ENCODE measurements at regions not wholly inside any gene's neighbourhood (a gene's known extent, or its start where the extent isn't known, plus 50 kb on each side); places are given as distances from the start of the nearest gene placed in this dataset.

DNA sequence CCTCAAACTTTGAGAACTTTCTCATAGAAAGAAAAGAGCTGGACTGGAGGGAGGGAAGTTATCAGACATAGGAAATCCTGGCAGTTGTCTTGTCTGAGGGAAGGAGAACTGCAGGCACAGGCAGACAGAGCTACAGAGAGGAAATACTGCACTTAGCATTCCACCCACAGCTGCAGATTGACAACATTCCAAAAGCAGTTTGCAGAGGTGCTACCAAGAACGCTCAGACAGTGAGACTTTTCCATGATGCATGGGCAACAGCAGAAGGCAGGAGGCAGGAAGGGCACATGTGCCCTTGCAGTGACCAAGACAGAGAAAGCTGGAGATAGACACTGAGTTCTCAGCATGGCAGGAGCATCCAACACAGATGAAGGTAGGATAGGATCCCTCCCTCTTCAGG is 327.5 kb upstream of the ZNF462 start:
- no peak for DNase-seq

DNA sequence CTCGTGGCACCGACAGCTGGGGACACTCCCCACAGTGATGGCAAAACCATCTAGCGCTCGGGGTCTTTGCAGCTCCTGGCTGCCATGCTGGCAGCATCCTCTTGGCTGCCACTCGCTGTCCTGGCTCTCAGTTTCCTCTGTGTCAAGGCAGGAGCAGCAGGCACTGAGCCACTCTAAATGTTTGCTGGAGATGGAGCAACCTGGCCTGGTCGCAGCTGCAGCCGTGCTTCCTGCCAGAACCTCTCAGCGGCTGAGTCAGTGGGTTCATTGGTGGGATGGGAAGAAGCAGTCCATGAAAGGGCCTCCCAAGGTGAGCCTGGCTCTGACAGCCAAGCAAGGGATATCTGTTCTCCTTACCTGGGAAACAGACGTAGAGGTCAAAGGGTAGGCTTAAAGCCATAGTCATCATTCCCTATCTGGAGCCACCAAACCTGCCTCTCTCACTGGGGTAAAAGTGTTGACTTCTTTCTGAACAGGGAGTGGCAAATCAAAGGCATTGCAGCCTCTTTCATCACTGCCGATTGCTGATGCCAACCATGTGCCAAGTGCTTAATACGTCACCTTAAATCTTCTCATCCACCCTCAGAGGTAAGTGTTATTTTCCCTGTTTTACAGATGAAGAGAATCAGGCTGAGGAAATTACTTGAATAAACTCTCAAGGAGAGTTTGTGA is 304.8 kb upstream of the ZNF462 start:
- DNase-seq, result no peak

DNA sequence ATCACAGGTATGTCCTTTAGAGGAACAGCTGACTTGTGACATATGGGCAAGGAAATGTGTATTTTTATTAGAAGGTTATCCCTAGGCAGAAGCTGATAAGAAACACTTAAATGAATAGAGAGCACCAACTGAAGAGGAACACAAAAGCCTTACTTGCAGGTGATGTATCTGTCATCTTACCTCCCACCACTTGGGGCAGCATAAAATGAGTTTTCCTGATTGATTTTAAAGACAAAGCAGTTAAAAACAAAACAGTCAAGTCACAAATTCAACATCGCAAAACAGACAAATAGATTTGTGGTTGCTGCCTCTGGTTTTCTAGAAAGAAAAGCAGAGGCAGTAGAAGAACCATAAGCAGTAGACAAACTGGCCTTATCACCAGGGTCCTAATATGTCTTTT is 302.4 kb upstream of the ZNF462 start:
- no peak for DNase-seq

DNA sequence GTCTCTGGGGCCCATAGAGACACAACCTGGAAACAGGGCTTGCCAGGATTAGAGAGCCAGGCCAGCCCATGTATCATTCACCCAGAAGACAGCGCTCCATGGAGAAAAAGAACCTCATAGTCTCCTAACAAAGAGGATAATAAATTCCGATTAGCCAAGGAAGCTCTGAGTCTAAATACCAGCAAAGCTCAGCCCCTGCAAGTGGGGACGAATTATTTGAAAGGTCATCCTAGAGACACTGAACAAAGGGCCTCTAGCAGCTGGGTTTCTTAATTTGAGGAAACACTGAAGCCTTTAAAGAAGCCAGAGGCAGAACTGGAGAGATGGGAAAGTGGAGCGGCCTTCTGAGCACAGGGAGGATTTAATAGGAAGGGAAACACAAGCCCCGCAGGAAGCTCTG is 287.1 kb upstream of the ZNF462 start:
- no peak for DNase-seq

DNA sequence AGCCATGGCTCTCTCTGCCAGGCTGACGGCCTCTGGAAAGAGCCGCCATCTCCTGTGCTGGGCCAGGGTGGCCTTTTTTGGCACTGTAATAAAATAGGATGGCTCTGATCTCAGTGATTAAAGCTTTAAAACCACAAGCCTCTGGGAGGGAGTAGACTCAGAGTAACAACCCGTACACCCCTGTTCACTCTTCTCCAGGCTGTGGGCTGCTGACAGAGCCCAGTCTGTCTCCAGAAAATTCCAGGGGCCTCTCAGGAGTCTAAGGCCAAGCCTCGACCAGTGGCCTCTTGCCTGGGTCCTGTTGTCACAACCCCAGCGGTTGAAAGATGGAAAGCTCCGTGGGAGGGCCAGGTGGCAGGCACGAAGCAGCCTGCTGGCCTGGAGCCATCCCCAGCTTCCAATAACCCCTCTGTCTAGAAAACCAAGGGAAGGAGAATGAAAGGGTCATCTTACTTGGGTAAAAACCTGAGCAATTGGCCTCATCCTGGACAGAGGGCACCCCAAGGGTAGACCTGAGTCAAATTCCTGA is 286.7 kb upstream of the ZNF462 start:
- DNase-seq, result no peak

DNA sequence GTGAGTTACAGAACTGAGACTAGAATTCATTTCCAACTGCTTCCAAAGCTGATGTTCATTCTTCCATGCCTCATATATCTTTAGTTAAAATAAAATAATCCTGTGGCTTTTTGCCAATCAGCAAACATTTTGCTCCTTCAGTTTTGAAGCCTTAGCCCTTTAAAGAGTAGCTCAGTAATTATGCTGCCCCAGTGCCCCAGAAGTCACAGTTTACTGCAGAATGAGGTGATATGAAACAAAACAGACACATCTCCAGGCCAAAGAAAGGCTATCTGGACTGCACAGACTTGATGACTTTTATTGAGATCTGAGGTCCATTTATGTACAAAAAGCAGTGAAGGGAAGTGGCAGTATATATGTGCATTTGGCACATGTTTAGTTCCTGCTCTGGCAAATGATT is 285.8 kb upstream of the ZNF462 start:
- DNase-seq, result no peak

DNA sequence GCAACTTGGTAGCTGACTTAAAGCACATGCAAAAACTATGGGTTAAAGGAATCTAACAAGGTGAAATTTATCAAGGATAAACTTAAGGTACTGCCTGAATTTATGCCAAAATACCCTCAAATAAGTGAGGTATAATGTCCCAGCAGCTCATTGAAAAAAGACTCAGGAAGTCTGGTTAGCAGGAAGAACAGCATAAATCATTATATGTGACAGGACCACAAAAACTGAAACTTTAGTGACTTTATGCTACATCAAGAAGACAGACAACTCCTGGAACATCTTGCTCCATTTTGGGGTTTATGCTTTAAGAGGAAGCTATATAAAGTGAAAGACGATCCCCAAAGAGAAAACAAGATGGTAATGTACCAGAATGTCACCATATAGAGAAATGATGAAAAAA is 282.4 kb upstream of the ZNF462 start:
- DNase-seq, result no peak

DNA sequence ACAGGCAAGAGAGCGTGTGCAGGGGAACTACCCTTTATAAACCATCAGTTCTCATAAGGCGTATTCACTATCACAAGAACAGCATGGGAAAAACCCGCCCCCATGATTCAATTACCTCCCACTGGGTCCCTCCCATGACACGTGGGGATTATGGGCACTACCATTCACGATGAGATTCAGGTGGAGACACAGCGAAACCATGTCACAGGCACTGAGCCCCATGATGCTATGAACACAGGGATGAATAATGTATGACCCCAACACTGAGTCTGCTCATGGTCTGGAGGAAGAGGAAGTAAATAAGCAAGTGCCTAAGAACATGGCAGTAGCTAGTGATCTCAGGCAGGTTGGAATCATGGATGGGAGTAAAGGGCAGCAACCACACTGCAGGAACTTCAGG is 281.0 kb upstream of the ZNF462 start:
- no peak for DNase-seq

DNA sequence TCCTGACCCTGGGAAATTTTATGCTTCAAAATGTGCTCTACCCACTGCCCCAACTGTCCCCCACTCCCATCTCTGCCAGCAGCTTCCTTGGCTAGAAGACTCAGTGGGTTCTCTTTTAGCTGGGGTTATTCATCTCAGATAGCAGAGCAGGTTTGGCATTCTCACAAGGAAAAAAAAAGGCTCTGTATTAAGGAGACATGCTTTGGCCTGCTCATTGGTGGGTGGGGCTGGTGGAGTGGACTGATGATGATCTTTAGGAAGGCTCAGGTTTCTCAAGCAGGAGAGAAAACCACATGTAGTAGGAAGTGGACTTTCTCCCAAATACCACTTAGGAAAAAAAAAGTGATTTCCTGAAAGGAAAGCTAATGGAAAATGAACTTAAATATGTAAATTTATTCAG is 279.2 kb upstream of the ZNF462 start:
- no peak for DNase-seq

DNA sequence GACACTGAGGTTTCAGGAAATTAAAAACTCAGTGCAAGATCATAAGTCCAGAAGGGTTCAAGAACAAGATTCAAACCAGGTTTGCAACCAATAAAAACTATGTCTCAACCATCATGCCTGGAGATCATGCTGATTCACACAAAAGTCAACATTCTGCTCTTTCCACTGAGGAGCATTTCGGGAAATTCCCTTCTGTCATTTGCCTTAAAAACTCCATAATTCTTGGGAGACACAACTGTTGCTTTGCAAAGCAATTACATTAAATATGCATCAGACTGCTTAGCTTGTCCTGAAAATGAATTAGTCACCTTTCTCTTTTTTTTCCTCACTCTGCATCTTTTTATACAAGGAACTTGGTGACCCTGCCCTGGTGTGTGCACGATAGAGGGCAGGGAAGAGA is 275.9 kb upstream of the ZNF462 start:
- DNase-seq, result no peak

DNA sequence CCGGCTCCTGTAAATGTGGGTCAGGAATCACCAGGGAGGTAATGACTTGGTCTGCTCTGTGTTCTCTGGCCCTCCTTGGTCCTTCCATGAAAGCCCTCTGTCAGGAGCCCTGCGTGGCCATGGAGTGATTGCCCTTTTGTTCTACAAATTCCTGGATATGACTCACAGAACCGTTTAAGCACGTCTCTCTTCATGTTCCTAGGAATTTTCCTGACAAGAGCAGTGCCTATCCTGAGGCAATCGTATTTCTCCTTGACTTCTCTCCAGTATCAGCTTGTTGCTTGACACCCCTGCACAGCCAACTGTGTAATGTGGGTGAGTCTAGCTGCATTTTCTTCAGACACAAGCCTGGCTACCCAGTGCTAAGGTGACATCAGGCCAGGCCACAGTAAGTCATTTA is 274.3 kb upstream of the ZNF462 start:
- DNase-seq, result no peak

DNA sequence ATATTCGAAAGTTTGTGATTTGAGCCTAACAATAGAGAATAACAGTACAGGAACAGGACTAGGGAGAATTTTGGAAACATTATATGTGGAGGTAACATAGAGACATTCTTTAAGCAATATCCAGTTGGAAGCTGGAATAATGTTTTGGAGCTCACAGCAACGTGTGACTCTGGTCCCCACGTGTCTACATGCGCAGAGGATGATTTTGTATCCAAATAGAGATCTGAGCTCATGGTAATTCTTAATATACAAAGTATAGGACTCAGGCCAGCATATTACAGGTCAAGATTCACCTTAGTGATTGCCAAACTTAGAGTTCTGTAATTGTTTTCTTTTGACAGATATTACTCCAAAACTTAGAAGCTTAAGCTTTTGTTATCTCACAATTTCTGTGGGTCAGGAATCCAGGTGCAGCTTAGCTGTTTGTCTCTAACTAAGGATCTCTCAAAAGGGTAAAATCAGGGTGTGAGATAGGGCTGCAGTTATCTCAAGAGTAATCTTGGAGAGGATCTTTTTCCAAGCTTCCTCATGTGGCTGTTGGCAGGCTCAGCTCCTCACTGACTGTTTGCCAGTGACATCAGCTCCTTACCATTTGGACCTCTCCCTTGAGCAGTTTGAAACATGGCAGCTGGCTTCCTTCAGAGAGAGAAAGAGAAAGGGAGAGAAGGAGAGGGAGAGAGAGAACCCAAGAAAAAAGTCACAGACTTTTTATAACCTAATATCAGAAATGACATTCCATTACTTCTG is 272.0 kb upstream of the ZNF462 start:
- no peak for DNase-seq

DNA sequence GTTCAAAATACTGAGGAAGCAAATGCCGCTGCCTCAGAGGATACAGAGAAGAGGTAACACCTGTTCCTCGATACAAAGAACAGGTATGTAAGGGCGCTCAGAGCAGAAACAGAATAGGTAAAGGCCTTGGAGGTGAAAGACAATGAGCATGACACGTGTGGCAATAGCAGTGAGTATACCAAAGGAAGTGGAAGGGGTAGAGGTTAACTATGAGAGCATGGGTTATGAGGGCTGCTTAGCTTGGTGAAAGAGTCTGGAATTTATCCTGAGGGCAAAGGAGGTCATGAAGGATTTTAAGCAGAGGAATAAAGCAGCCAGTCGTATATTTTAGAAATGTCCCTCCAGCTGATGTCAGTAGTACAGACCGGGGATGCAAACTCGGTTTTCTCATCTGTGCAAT is 269.8 kb upstream of the ZNF462 start:
- DNase-seq, result no peak

DNA sequence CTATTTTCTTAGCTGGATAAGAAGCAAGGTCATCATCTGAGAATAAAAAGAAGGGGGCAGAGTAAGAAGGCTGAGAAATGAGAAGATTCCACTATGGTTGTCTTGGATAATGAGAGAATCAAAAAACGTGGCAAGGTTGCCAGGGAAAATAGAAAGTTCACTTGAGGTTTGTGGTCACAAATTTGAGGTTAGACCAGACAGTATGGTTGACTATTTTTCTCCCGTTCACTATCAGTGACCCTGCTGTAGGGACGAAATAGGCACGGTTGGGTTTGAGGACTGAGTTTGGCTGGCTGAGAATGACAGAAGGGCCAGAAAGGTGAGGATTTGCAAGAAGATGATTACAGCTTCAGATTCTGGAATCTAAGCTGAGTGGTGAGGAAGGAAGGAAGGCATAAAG is 266.0 kb upstream of the ZNF462 start:
- no peak for DNase-seq

DNA sequence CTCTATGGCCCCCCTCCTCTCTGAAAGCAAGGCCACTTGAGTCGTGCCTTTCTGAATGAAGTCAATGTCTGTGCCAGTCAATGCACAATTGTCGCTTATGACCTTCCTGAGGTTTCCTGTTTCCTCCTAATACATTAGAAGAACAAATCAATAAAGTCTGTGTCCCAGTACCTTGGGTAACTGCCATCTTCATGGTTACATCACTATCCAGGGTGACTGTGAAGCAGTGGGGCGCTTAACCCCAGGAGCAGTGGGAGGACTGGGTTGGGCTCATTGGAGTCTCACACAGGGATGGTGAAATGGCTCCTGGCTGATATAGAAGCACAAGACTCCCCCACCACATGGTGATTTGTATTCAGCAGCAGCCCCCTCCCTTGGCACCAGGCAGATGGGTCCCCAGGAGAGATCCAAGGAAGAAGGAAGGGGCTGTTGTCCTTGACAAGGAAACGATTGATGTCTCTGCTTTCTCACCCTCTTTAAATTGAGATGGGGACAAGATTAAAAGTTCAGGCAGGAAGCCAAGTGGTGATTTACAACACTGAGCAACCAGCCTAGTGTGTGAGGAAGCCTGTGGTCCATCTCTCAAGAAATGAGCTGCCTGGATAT is 261.9 kb upstream of the ZNF462 start:
- no peak for DNase-seq

DNA sequence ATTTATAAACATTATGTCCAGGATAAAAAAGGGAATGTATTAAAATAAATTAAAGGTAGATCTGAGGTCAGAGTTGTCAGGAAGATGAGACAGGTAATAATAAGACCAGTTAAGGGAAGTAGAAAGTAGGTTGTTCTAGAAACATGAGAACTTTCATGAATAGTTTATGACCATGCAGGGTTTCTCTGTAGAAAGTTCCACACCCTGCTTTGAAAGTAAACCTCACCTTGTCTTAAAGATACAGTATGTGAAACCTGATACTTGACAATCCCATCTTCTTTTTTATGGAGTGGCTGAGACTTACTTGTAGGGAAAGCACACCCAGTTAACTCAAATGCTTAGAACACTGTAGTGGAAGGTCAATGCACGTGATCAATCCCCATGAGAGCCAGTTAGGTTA is 260.6 kb upstream of the ZNF462 start:
- no peak for DNase-seq

DNA sequence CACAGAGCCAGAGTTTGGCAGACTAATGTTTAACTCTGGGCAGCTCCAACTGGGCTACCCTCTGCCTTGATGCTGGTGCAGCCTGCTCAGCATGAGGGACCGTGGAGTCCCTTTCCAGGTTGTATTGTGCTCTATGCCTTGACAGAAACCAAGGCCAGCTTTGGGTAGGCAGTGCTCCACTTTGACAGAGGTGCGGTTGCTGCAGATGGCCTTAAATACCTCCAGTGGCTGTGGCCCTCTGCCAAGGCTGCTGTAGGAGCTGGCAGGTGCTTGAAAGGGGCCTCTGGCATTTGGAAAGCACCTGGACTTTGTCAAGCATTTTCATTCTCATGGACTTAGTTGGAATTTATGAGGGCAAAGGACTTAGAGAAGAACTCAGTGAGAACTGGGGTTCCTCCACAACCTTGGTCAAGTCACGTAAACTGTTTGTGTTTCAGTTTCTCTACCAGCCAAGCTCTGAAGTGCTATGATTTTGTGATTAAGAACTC is 249.7 kb upstream of the ZNF462 start:
- no peak for DNase-seq

DNA sequence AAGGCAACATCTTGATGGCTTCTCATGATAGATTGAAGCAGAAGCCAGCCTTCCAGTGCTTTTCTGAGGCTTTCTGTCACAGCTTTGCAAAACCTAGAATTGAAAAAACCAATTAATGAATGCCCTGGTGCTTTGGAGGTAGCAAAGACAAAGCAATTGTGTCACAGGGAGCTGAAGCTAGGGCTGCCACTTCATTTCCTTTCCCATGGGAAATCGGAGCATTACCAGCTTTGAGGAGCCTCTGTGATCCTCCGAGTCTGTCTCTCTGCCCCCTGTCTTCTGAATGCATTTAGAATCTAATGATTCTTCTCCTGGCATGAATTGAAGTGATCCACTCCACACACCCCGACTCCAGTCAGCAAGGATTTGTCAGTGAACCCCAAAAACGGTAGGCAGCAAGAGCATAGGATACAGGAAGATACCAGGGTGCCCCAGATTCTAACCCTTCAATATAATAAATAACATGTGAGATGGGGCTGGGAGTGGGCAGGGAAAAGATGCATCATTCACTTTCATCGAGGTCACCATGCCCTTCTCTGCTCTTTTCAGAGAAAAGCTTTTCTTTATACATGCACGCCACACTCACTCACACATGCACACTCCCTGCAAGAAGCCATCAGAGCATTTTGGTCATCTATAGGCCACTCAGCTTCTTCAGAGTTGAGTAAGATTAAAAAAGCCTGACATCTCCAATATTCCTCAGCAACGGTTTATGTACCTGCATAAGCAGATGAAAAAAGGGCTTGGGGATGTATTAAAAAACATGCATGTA is 247.7 kb upstream of the ZNF462 start:
- DNase-seq, result no peak

DNA sequence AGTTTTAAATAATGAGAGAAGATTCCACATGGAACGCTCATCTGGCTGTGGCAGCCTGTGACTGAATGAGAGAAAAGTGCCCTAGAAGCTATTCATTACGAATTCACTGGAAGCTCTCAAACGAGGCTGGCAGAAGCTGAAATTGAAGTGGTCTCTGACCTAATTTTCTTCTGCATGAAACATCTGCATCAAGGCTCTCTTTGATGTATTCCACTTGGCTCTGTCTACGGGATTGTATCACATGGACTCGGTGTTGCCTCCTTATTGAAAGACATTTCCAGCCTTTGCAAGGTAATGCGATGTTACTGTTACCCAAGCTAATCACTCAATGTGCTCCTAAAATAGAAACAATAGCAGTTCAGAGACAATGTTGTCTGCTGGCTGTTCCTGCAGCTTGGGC is 246.9 kb upstream of the ZNF462 start:
- DNase-seq, result no peak

DNA sequence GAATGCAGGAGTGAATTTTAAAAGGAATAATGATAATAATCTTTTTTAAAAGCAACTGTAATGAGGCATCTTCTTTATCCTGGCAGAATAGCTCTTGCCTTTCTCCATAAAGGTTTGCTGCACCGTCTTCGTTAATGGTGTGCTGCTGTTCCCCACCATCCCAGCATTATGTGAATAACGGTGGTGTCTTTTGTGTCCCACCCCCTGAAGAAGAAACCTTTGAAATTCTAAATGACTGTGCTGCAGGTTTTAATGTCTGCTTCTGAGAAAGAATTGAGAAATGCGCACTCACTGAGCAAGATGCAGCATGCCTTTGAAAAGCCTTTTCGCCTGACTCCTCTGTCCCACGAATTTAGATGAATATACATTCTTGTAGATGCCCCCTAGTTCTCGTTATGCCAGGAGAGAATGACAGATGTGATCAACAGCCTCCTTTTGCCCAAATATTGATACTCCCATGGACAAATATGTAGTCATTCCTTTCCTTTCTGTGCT is 246.1 kb upstream of the ZNF462 start:
- DNase-seq, result no peak

DNA sequence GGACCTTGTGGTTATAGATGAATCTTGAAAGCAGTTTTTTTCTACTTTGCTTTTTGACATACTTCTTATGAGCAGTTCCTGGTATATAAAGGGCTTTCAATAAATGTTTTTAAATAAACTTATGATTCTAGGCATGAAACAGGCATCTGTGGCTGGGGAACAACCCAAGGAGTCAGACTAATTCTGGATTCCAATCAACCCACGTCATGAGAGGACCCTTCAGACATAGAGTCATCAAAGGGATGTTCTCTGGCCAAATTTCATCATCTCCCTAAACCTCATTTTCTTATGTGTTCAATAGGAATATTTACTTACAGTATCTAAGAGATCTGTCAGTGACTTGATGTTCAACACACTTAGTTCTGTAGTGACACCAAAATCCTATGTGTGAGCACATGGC is 243.8 kb upstream of the ZNF462 start:
- DNase-seq, result no peak

DNA sequence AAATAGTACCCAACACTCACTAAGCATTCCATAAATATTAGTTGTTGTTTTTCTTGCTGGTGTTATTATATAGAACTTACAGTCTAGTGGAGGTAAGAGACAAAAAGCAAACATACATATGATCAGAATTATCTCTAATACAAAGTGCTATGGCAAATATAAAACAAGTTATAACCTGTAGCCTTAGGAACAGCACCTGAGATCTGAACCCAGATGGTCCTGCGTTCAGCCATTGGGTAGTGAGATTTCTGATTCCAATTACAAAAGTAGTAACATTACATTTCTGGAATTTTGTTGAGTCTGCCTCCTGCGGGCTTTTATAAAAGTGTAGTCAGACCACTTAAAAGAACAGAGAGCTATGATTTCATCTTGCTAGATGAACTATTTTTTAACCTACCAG is 242.9 kb upstream of the ZNF462 start:
- DNase-seq, result no peak

DNA sequence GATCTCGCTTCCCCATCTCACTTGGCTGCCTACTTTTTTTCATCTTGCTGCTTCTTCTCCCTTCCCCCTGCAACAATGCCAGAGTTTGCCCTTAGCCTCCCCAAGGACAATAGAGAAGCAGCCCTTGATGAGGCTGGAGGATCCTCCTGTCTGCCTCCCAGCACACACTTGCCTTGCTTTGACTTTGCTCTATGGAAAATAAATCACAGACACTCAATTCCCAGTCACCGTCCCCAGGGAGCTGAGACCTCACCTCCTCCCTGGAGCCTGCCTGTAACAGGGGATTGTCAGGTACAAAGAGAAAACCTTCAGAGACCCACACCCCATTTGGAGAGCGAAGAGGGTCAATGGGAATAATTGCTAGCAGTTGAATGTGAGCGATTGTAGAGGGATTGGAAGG is 242.1 kb upstream of the ZNF462 start:
- DNase-seq, result no peak
